ENCODE measurements at regions not wholly inside any gene's neighbourhood (a gene's known extent, or its start where the extent isn't known, plus 50 kb on each side); places are given as distances from the start of the nearest gene placed in this dataset.

- CTCF ChIA-PET: no interaction called here
- POLR2A ChIA-PET: no interaction called here
- DNase-seq (ENCODE audit: extremely low spot score): no peak
- no peak for TF ChIP-seq CTCF (IDR thresholded peaks at IDR 0.05; ENCODE audit: control extremely low read depth, extremely low read depth, low read depth, missing control alignments)
These were observed 188.6 kb downstream of the ALG10 start for GRCh38 chr12:34210689-34211530.

GRCh38 chr12:34212651-34213050, 190.4 kb downstream of the ALG10 start:
- TF ChIP-seq CTCF (IDR thresholded peaks at IDR 0.05; ENCODE audit: control extremely low read depth, extremely low read depth, low read depth, missing control alignments): no peak
- CTCF ChIA-PET: no interaction called here
- DNase-seq (ENCODE audit: extremely low spot score): no peak
- POLR2A ChIA-PET: no interaction called here

- CTCF ChIA-PET: no interaction called here
- POLR2A ChIA-PET: no interaction called here
- TF ChIP-seq CTCF (IDR thresholded peaks at IDR 0.05; ENCODE audit: control extremely low read depth, extremely low read depth, low read depth, missing control alignments): no peak
- DNase-seq (ENCODE audit: extremely low spot score): no peak
These were observed 191.7 kb downstream of the ALG10 start for GRCh38 chr12:34214011-34214410.

GRCh38 chr12:34215213-34215892, 193.1 kb downstream of the ALG10 start:
- TF ChIP-seq CTCF (IDR thresholded peaks at IDR 0.05; ENCODE audit: control extremely low read depth, extremely low read depth, low read depth, missing control alignments): no peak
- ChIA-PET POLR2A (no interaction called here), CTCF (no interaction called here)
- DNase-seq (ENCODE audit: extremely low spot score): no peak

- ChIA-PET CTCF (no interaction called here), POLR2A (no interaction called here)
- DNase-seq (ENCODE audit: extremely low spot score): no peak
- no peak for TF ChIP-seq CTCF (IDR thresholded peaks at IDR 0.05; ENCODE audit: control extremely low read depth, extremely low read depth, low read depth, missing control alignments)
These were observed 193.6 kb downstream of the ALG10 start for GRCh38 chr12:34215893-34216285.

GRCh38 chr12:34217660-34218059, 195.4 kb downstream of the ALG10 start:
- CTCF ChIA-PET: interaction anchor here (1.1 to 2.3 kb wide), 2 partner anchors 93 to 95 kb away, joined by 3 to 8 read pairs; no protein-coding TSS in a partner anchor

More at GRCh38 chr12:34217660-34218059, 195.4 kb downstream of the ALG10 start:
- TF ChIP-seq CTCF (IDR thresholded peaks at IDR 0.05; ENCODE audit: control extremely low read depth, extremely low read depth, low read depth, missing control alignments): no peak
- POLR2A ChIA-PET: no interaction called here
- no peak for DNase-seq (ENCODE audit: extremely low spot score)
